GM12872 (cell line): ENCODE measurements at regions not wholly inside any gene's neighbourhood (a gene's known extent, or its start where the extent isn't known, plus 50 kb on each side); places are given as distances from the start of the nearest gene placed in this dataset.

Experiments used
- TF ChIP-seq, protein P1 (sequence below): IDR thresholded peaks from 3 replicates; pipeline ENCODE4 v1.5.1; 2011; ENCODE audit warnings: low read depth, mild to moderate bottlenecking, low read length, moderate library complexity; ENCODE audit not compliant: insufficient read depth

DNA sequence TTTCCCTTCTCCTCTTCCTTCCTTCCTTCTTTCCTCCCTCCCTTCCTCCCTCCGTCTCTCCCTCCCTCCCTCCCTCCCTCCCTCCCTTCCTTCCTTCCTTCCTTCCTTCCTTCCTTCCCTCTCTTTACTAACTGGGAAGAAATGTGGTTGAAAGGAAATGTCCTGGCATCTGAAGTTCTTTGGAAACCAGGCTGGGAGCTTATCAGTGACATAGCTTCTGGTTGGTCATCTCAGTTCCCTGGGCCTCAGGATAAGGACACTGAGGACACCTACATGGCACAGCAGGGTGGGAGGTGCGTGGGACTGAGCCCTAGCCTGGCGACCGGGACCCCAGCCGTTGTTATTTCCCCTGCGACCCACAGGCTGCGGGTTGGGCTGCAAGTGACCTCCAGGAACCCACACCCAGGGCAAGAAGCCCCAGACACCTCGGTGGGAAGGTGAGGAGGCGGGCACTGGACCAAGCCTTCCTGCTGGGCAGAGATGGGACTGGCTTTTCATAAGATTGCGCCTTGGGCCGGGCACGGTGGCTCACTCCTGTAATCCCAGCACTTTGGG is 1486.5 kb downstream of the TBC1D22A start:
- TF ChIP-seq, protein P1, sequence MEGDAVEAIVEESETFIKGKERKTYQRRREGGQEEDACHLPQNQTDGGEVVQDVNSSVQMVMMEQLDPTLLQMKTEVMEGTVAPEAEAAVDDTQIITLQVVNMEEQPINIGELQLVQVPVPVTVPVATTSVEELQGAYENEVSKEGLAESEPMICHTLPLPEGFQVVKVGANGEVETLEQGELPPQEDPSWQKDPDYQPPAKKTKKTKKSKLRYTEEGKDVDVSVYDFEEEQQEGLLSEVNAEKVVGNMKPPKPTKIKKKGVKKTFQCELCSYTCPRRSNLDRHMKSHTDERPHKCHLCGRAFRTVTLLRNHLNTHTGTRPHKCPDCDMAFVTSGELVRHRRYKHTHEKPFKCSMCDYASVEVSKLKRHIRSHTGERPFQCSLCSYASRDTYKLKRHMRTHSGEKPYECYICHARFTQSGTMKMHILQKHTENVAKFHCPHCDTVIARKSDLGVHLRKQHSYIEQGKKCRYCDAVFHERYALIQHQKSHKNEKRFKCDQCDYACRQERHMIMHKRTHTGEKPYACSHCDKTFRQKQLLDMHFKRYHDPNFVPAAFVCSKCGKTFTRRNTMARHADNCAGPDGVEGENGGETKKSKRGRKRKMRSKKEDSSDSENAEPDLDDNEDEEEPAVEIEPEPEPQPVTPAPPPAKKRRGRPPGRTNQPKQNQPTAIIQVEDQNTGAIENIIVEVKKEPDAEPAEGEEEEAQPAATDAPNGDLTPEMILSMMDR, result no peak

GRCh38 chr22:48247829-48248228 is 1485.4 kb downstream of the TBC1D22A start:
- TF ChIP-seq, protein P1, result no peak

DNA sequence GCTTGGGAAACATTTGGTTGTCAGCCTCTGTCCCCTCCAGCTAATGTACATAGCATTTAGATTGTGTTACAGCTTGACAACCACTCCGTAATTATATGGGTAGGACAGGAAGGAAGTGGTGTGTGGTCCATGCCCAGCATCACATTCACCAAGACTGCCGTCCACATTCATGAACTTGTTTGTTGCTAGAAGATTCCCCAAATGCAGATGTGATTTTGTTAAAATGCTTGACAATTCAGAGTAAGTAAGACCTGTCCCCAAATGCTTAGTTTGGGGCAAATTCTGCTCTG is 1482.7 kb downstream of the TBC1D22A start:
- TF ChIP-seq, protein P1, result no peak

GRCh38 chr22:48244388-48245195 is 1482.1 kb downstream of the TBC1D22A start:
- TF ChIP-seq, protein P1, result no peak

- TF ChIP-seq, protein P1, result no peak
Measured at GRCh38 chr22:48242461-48242864, 1480.0 kb downstream of the TBC1D22A start.

- TF ChIP-seq, protein P1, result no peak
Measured at GRCh38 chr22:48241658-48242057, 1479.2 kb downstream of the TBC1D22A start.

GRCh38 chr22:48240935-48241230 is 1478.4 kb downstream of the TBC1D22A start:
- TF ChIP-seq, protein P1, result no peak
